ENCODE measurements at regions not wholly inside any gene's neighbourhood (a gene's known extent, or its start where the extent isn't known, plus 50 kb on each side); places are given as distances from the start of the nearest gene placed in this dataset.
A peak's percentile ranks its signal among the peaks of the same experiment; 100 is the strongest.

- Histone ChIP-seq H3K79me2 (ENCODE audit: low read length) (peaks cover 11% of the 10 kb centered on the region), H3K9me3 (ENCODE audit: insufficient read depth, low read length) (no peaks in the 10 kb centered on the region), H3K4me2 (ENCODE audit: low read length) (no peak overlapping the region), H3K27ac (ENCODE audit: low read length) (no peak overlapping the region), H3K4me3 (ENCODE audit: low read length) (no peak overlapping the region), H2AFZ (ENCODE audit: low read depth, low read length) (no peak overlapping the region), H3K4me1 (ENCODE audit: low read length) (no peaks in the 10 kb centered on the region), H3K9ac (ENCODE audit: low read length) (no peak overlapping the region), H3K27me3 (ENCODE audit: low read depth, low read length) (no peaks in the 10 kb centered on the region), H3K36me3 (replicated peaks; ENCODE audit: low read depth, low read length) (no peaks in the 10 kb centered on the region), H4K20me1 (ENCODE audit: insufficient read depth, low read length) (peaks cover 10% of the 10 kb centered on the region; the same call in 1 of the 2 replicates)
- TF ChIP-seq EZH2phosphoT487 (IDR thresholded peaks at IDR 0.05; ENCODE audit: low read depth) (no peak), CTCF (IDR thresholded peaks at IDR 0.05; ENCODE audit: low read depth, low read length) (peak; percentile 52)
These were observed 71.0 kb upstream of the SAMD3 start for GRCh38 chr6:130293800-130294199.

GRCh38 chr6:130288065-130288464 is 65.3 kb upstream of the SAMD3 start:
- Histone ChIP-seq H3K79me2 (ENCODE audit: low read length) (peaks cover 9% of the 10 kb centered on the region), H3K9me3 (ENCODE audit: insufficient read depth, low read length) (no peaks in the 10 kb centered on the region), H3K4me1 (ENCODE audit: low read length) (no peaks in the 10 kb centered on the region), H3K4me2 (ENCODE audit: low read length) (no peak overlapping the region), H3K27ac (ENCODE audit: low read length) (no peak overlapping the region), H3K9ac (ENCODE audit: low read length) (no peak overlapping the region), H3K4me3 (ENCODE audit: low read length) (no peak overlapping the region), H3K27me3 (ENCODE audit: low read depth, low read length) (no peaks in the 10 kb centered on the region), H4K20me1 (ENCODE audit: insufficient read depth, low read length) (0 out of 2 replicates have a peak, but pooled peaks cover 2% of the 10 kb centered on the region), H3K36me3 (replicated peaks; ENCODE audit: low read depth, low read length) (no peaks in the 10 kb centered on the region), H2AFZ (ENCODE audit: low read depth, low read length) (no peak overlapping the region)
- TF ChIP-seq EZH2phosphoT487 (IDR thresholded peaks at IDR 0.05; ENCODE audit: low read depth) (no peak), CTCF (IDR thresholded peaks at IDR 0.05; ENCODE audit: low read depth, low read length) (no peak)

GRCh38 chr6:130282234-130282995 is 59.7 kb upstream of the SAMD3 start:
- H2AFZ ChIP-seq (ENCODE audit: low read depth, low read length), result no peak overlapping the region
- H3K79me2 ChIP-seq (ENCODE audit: low read length), result peaks cover 6% of the 10 kb centered on the region
- H3K36me3 ChIP-seq (replicated peaks; ENCODE audit: low read depth, low read length), result peaks cover 6% of the 10 kb centered on the region
- no peak overlapping the region for H3K9ac ChIP-seq (ENCODE audit: low read length)
- no peaks in the 10 kb centered on the region for H3K27me3 ChIP-seq (ENCODE audit: low read depth, low read length)
- H3K9me3 ChIP-seq (ENCODE audit: insufficient read depth, low read length), result no peaks in the 10 kb centered on the region
- TF ChIP-seq CTCF (IDR thresholded peaks at IDR 0.05; ENCODE audit: low read depth, low read length) (peak; percentile 60), EZH2phosphoT487 (IDR thresholded peaks at IDR 0.05; ENCODE audit: low read depth) (no peak)
- H3K4me3 ChIP-seq (ENCODE audit: low read length), result no peak overlapping the region
- 0 out of 2 replicates have a peak, but pooled peaks cover 3% of the 10 kb centered on the region for H3K4me1 ChIP-seq (ENCODE audit: low read length)
- no peak overlapping the region for H3K4me2 ChIP-seq (ENCODE audit: low read length)
- H3K27ac ChIP-seq (ENCODE audit: low read length), result no peak overlapping the region
- no peaks in the 10 kb centered on the region for H4K20me1 ChIP-seq (ENCODE audit: insufficient read depth, low read length)

DNA sequence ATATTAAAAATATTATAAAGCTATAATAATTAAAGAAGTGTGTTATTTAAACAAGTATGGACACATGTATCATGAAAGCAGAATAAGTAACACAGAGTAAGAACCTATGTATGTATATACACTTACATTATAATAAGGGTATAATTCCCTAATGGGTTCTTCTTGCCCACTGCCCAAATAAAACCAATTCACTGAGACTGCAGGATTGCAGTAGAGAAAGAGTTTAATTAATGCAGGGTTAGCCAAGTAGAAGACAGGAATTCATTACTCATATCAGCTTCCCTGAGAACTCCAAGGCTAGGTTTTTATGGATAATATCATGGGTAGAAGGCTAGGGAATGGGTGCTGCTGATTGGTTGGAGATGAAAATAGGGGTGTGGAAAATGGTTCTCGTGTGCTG is 53.8 kb upstream of the SAMD3 start:
- peaks cover 25% of the 10 kb centered on the region for H3K9me3 ChIP-seq (ENCODE audit: insufficient read depth, low read length)
- H3K27me3 ChIP-seq (ENCODE audit: low read depth, low read length), result no peaks in the 10 kb centered on the region
- H3K4me2 ChIP-seq (ENCODE audit: low read length), result no peak overlapping the region
- no peak overlapping the region for H3K4me3 ChIP-seq (ENCODE audit: low read length)
- H3K79me2 ChIP-seq (ENCODE audit: low read length), result peaks cover 11% of the 10 kb centered on the region
- H3K36me3 ChIP-seq (replicated peaks; ENCODE audit: low read depth, low read length), result peaks cover 55% of the 10 kb centered on the region
- no peak overlapping the region for H2AFZ ChIP-seq (ENCODE audit: low read depth, low read length)
- no peaks in the 10 kb centered on the region for H3K4me1 ChIP-seq (ENCODE audit: low read length)
- no peaks in the 10 kb centered on the region for H4K20me1 ChIP-seq (ENCODE audit: insufficient read depth, low read length)
- TF ChIP-seq CTCF (IDR thresholded peaks at IDR 0.05; ENCODE audit: low read depth, low read length) (no peak), EZH2phosphoT487 (IDR thresholded peaks at IDR 0.05; ENCODE audit: low read depth) (no peak)
- H3K27ac ChIP-seq (ENCODE audit: low read length), result no peak overlapping the region
- H3K9ac ChIP-seq (ENCODE audit: low read length), result no peak overlapping the region
